ENCODE measurements at regions not wholly inside any gene's neighbourhood (a gene's known extent, or its start where the extent isn't known, plus 50 kb on each side); places are given as distances from the start of the nearest gene placed in this dataset.
"Not testable (repeated sequence)": the region's sequence is repeated elsewhere in the genome, so short reads cannot be mapped to it uniquely, and the experiment has no call there.

DNA sequence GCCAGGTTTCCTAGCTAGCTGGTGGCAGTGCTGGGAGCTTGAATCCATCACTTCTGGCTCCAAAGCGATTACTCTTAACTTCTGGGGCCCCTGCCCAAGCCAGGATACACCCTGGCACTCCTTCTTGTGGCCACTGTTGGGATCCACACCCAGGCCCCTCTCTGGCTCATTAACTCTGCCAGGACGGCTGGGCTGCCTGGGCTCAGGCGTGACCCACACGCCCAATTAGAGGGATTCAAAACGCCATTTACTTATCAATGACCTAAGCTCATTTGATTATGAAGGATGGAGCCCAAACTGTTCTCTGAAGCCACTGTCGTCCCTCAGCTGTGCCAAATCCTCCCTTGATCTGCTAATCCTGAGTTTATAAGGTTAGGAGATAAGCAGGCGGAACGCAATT, 79.7 kb upstream of the BRD7 start:
- H3K27me3 ChIP-seq = no peaks in the 10 kb centered on the region
- no peaks in the 10 kb centered on the region for H3K9me3 ChIP-seq
- no peak overlapping the region for H3K4me3 ChIP-seq
- DNase-seq (no peak), ATAC-seq (ENCODE audit: low FRiP score in 2 of 2) (no peak)
- TF ChIP-seq POLR2A (IDR thresholded peaks at IDR 0.05) (no peak), EP300 (IDR thresholded peaks at IDR 0.05) (no peak), POLR2AphosphoS5 (IDR thresholded peaks at IDR 0.05) (no peak)
- TF ChIP-seq, protein P1, sequence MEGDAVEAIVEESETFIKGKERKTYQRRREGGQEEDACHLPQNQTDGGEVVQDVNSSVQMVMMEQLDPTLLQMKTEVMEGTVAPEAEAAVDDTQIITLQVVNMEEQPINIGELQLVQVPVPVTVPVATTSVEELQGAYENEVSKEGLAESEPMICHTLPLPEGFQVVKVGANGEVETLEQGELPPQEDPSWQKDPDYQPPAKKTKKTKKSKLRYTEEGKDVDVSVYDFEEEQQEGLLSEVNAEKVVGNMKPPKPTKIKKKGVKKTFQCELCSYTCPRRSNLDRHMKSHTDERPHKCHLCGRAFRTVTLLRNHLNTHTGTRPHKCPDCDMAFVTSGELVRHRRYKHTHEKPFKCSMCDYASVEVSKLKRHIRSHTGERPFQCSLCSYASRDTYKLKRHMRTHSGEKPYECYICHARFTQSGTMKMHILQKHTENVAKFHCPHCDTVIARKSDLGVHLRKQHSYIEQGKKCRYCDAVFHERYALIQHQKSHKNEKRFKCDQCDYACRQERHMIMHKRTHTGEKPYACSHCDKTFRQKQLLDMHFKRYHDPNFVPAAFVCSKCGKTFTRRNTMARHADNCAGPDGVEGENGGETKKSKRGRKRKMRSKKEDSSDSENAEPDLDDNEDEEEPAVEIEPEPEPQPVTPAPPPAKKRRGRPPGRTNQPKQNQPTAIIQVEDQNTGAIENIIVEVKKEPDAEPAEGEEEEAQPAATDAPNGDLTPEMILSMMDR (IDR thresholded peaks at IDR 0.05) = no peak
- 66 to 67% methylated on average over 7 to 8 of the region's 8 CpGs for WGBS, 2 donors
- H3K27ac ChIP-seq = no peak overlapping the region
- no peaks in the 10 kb centered on the region for H3K4me1 ChIP-seq
- H3K36me3 ChIP-seq = no peaks in the 10 kb centered on the region

DNA sequence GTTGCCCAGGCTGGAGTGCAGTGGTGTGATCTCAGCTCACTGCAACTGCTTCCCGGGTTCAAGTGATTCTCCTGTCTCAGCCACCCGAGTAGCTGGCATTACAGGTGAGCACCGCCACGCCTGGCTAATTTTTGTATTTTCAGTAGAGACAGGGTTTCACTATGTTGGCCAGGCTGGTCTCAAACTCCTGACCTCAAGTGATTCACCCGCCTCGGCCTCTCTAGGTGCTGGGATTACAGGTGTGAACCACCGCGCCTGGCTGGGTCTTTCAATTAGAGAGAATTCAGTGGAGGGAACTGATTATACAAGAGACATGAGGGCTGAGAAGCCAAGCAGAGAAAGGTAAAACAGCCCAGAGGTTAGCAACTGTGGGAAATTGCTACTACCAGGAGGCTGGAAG, 78.6 kb upstream of the BRD7 start:
- not testable (repeated sequence) for H3K27me3 ChIP-seq; H3K27ac ChIP-seq; H3K4me3 ChIP-seq; H3K36me3 ChIP-seq; ATAC-seq (ENCODE audit: low FRiP score in 2 of 2); H3K9me3 ChIP-seq; H3K4me1 ChIP-seq; DNase-seq
- WGBS, 2 donors = 83 to 90% methylated on average over 8 of the region's 8 CpGs

DNA sequence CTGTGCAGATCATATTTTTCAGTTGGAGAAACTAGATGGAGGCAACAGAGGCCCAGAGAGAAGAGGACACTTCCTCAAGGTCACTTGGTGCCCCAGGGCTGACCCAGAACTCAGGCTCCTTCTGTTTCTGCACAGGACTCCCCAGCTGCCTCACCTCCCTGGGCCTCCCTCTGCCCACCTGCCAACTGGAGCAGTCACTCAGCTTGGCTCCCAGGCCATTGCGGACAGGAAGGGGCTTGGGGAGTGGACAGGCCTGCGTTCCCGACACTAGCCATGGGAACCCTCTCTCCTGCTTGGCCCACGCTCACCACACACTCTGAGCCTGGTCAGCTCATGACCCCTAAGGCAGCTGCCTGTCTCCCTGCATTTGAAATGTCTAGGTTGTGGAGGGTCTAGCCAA, 78.1 kb upstream of the BRD7 start:
- Histone ChIP-seq H3K9me3 (peaks cover 0 to 7% (median under 1%) of the 10 kb centered on the region in 4 donors), H3K4me1 (no peaks in the 10 kb centered on the region), H3K36me3 (no peaks in the 10 kb centered on the region), H3K27me3 (no peaks in the 10 kb centered on the region), H3K27ac (no peak overlapping the region), H3K4me3 (no peak overlapping the region)
- ATAC-seq (ENCODE audit: low FRiP score in 2 of 2) = no peak
- TF ChIP-seq EP300 (IDR thresholded peaks at IDR 0.05) = no peak
- TF ChIP-seq, protein P1 (IDR thresholded peaks at IDR 0.05) = no peak
- no peak for TF ChIP-seq POLR2AphosphoS5 (IDR thresholded peaks at IDR 0.05)
- TF ChIP-seq POLR2A (IDR thresholded peaks at IDR 0.05) = no peak
- no peak for DNase-seq
- 78 to 98% methylated on average over 4 of the region's 4 CpGs for WGBS, 2 donors

DNA sequence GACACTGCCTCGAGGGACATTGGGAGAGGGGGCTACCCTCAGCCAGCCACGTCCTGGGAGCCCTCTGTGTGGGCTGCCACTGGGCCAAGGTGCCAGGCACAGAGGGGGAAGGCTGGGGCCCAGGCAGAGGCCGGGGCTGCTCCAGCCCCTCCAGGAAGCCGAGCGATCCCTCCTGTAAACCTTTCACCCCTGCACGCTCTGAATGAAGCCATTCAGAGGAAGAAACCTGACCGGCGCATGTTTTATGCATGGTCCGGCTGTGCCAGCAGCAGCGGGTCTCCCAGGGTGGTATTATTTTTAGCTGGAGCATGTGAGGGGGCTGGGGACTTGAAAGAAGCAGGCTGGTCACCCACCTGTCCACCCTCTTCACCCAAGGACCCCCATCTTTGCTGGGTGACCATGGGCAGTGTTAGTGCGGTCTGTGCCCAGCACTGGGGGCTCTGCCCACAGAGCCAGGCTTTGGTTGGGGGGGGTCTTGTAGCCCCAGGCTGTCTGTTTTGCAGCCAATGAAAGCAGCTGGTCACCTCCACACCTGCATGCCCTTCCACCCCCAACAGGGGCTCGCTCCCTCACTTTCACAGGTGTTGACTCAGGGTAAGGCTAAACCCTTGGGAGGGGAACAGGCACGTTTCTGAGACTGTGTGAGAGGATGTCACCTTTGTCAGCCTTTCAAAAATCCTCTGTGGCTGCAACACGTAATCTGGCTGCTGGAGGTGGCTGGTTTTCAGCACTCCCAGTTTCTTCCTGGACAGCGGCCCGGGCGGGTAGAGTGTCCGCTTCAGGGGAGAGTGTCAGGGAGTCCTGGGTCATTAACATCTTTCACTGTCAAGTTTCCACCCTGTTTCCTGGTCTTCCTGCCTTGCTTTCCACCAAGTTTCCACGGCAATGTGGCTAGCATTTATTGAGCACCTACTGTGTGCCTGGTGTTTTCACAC, 77.1 kb upstream of the BRD7 start:
- Histone ChIP-seq H3K4me3 (no peak overlapping the region), H3K9me3 (peaks cover 0 to 16% (median 11%) of the 10 kb centered on the region in 4 donors), H3K27me3 (no peaks in the 10 kb centered on the region), H3K27ac (no peak overlapping the region), H3K36me3 (no peaks in the 10 kb centered on the region), H3K4me1 (no peaks in the 10 kb centered on the region)
- peak in 1 of 2 donors; percentile 51 for DNase-seq
- no peak for TF ChIP-seq POLR2AphosphoS5 (IDR thresholded peaks at IDR 0.05)
- no peak for TF ChIP-seq POLR2A (IDR thresholded peaks at IDR 0.05)
- TF ChIP-seq, protein P1 (IDR thresholded peaks at IDR 0.05) = no peak
- TF ChIP-seq EP300 (IDR thresholded peaks at IDR 0.05) = no peak
- WGBS, 2 donors = 51 to 64% methylated on average over 11 to 19 of the region's 19 CpGs
- ATAC-seq (ENCODE audit: low FRiP score in 2 of 2) = no peak

DNA sequence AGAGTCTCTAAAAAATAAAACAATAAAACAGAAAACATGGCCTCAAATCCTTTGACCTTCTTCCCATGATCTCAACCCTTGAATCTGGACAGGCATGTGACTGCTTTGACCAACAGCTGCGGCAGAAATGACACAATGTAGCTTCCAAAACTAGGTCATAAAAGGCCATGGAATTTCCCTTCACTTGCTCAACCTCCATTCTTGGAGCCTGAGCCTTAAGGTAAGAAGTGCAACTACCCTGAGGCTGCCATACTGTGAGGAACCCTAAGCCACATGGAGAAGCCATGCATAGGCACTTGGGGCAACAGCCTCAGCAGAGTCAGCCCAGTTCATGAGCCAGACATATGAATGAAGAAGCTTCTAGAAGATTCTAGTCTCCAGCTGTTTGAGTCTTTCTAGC, 75.7 kb upstream of the BRD7 start:
- Histone ChIP-seq H3K4me1 (no peaks in the 10 kb centered on the region), H3K9me3 (peaks cover 2 to 24% (median 15%) of the 10 kb centered on the region in 4 donors), H3K4me3 (no peak overlapping the region), H3K27me3 (no peaks in the 10 kb centered on the region), H3K27ac (no peak overlapping the region), H3K36me3 (no peaks in the 10 kb centered on the region)
- whole genome bisulfite sequencing, 2 donors = 58 to 60% methylated on average over 1 of the region's 1 CpG
- DNase-seq = no peak
- TF ChIP-seq EP300 (IDR thresholded peaks at IDR 0.05) (no peak), POLR2A (IDR thresholded peaks at IDR 0.05) (no peak), POLR2AphosphoS5 (IDR thresholded peaks at IDR 0.05) (no peak)
- TF ChIP-seq, protein P1 (IDR thresholded peaks at IDR 0.05) = no peak
- no peak for ATAC-seq (ENCODE audit: low FRiP score in 2 of 2)

Data from upper lobe of left lung (tissue), 6 donors.